GM12891 (cell line): ENCODE measurements at regions not wholly inside any gene's neighbourhood (a gene's known extent, or its start where the extent isn't known, plus 50 kb on each side); places are given as distances from the start of the nearest gene placed in this dataset.
"Not testable (repeated sequence)": the region's sequence is repeated elsewhere in the genome, so short reads cannot be mapped to it uniquely, and the experiment has no call there.

Source experiments
- DNase-seq: peaks from one replicate; pipeline ENCODE4 v3.0.0; 2011; ENCODE audit warnings: low spot score; ENCODE audit not compliant: insufficient read length
- FAIRE-seq: peaks from 2 replicates; lab custom pipeline; 2011; peaks lifted over from hg19 to GRCh38; lab: Jason Lieb, UNC
- PAX5 ChIP-seq: IDR thresholded peaks from 2 replicates; pipeline ENCODE4 v1.6.1; 2011; ENCODE audit warnings: low read length, moderate library complexity, mild to moderate bottlenecking; ENCODE audit not compliant: insufficient read depth, severe bottlenecking
- POLR2A ChIP-seq: IDR thresholded peaks from 2 replicates; pipeline ENCODE4 v1.6.1; 2011; ENCODE audit warnings: low read depth, low read length, control low read depth
- POLR2AphosphoS5 ChIP-seq: IDR thresholded peaks from 2 replicates; pipeline ENCODE4 v1.6.1; 2011; ENCODE audit warnings: low read depth, low read length, control low read depth
- POU2F2 ChIP-seq: IDR thresholded peaks from 2 replicates; pipeline ENCODE4 v1.6.1; 2011; ENCODE audit warnings: low read depth, mild to moderate bottlenecking, control low read depth, low read length, moderate library complexity
- SPI1 ChIP-seq: IDR thresholded peaks from 2 replicates; pipeline ENCODE4 v1.6.1; 2011; ENCODE audit warnings: low read depth, low read length, control low read depth
- TAF1 ChIP-seq: IDR thresholded peaks from 2 replicates; pipeline ENCODE4 v1.6.1; 2011; ENCODE audit warnings: low read depth, low read length, control low read depth

DNA sequence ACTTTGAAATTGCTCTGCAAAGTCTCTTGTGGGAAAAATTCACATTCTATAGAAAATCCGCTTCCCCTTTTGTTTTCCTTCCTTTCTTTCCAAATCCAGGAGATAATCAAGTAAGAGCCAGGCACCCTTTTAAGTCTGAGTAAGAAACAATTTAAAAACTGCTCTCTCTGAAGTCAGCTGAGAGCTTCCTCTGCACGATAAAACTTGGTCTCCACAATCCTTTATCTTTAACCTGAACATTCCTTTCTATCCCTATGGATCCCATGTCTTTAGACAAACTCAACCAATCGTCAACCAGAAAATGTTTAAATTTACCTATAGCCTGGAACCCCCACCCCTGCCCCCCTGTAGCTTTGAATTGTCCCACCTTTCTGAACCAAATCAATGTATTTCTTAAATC is 1723.6 kb upstream of the AGA start:
- DNase-seq (no peak), FAIRE-seq (no peak)
- no peak for TF ChIP-seq POLR2A
- no peak for TF ChIP-seq SPI1
- no peak for TF ChIP-seq PAX5
- TF ChIP-seq POU2F2, result no peak
- no peak for TF ChIP-seq POLR2AphosphoS5
- TF ChIP-seq TAF1, result no peak

GRCh38 chr4:179170308-179170707 is 1728.1 kb upstream of the AGA start:
- not testable (repeated sequence) for DNase-seq, FAIRE-seq

DNA sequence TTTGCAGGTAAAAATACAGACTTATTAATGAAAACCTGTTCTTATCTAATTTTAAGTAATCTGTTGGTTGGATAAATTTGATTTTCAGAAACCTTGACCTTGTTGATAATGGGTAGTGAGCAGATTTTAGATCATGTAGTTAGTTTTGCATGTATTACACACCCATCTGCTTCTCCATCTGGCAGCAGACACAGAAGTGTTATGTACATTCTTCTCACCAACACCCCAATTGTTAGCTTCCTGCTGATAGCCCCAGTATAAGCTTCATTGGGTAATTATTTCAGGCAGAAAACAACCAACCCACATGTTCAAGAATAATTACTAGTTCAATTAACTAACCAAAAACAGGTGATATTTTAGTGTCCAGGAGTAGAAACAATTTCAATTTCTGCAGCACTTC is 1740.5 kb upstream of the AGA start:
- FAIRE-seq (no peak), DNase-seq (no peak)
- TF ChIP-seq PAX5, result no peak
- no peak for TF ChIP-seq SPI1
- TF ChIP-seq POU2F2, result no peak
- TF ChIP-seq TAF1, result no peak
- no peak for TF ChIP-seq POLR2AphosphoS5
- TF ChIP-seq POLR2A, result no peak

- FAIRE-seq (no peak), DNase-seq (no peak)
- TF ChIP-seq PAX5 (no peak), TAF1 (no peak), POU2F2 (no peak), POLR2AphosphoS5 (no peak), SPI1 (no peak)
These were observed 1753.7 kb upstream of the AGA start for GRCh38 chr4:179195887-179196286.

DNA sequence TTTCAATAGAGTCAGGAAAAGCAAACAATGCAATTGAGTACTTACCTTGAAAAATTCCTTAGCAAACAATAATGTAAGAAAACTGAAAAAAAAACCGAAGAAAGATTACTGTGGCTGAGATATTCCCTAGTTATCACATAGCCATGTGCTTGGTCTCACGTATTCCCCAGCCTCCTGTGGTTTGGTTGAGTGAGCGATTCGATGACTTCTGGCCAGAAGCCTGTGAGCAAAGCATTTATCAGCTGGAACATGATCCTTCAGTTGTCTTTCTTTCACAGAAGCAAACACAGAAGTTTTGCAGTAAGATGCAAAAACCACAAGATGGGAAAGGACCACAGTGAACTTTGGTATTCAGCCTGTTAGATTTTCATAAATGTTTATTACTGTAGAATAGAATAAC is 1754.3 kb upstream of the AGA start:
- no peak for TF ChIP-seq PAX5
- TF ChIP-seq TAF1, result no peak
- TF ChIP-seq POLR2A, result no peak
- no peak for TF ChIP-seq POU2F2
- no peak for FAIRE-seq
- DNase-seq, result no peak

- no peak for DNase-seq
- FAIRE-seq, result no peak
- TF ChIP-seq POLR2A (no peak), POLR2AphosphoS5 (no peak), TAF1 (no peak), PAX5 (no peak), POU2F2 (no peak), SPI1 (no peak)
These were observed 1758.4 kb upstream of the AGA start for GRCh38 chr4:179200681-179201080.

- TF ChIP-seq PAX5, result no peak
- no peak for TF ChIP-seq POU2F2
- TF ChIP-seq POLR2AphosphoS5, result no peak
- TF ChIP-seq SPI1, result no peak
- TF ChIP-seq POLR2A, result no peak
- TF ChIP-seq TAF1, result no peak
- FAIRE-seq (no peak), DNase-seq (no peak)
These were observed 1783.4 kb upstream of the AGA start for GRCh38 chr4:179225594-179225993.

GRCh38 chr4:179248821-179249220 is 1806.6 kb upstream of the AGA start:
- DNase-seq (no peak), FAIRE-seq (no peak)
- TF ChIP-seq SPI1, result no peak
- no peak for TF ChIP-seq TAF1
- no peak for TF ChIP-seq POLR2A
- no peak for TF ChIP-seq PAX5
- no peak for TF ChIP-seq POLR2AphosphoS5
- TF ChIP-seq POU2F2, result no peak

DNA sequence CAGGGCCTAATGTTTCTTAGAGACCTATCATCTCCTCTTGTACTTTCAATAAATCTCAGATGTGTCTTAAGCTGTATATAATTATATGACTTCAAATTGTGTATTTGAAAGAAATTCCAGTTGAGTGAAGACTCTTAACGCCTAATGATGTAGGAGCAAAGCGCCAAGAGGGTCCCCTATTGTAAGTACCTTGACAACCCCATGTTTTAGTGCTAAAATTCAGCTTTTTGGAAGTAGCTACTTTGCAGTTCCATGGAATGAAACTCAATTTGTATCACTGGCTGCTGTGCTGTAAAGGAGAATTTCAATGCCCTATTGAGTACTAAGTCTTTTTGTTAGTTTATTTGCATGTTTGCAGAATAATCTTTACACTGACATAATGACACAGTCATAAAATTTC is 1826.6 kb upstream of the AGA start:
- TF ChIP-seq TAF1 (no peak), PAX5 (no peak), POU2F2 (no peak), POLR2AphosphoS5 (no peak), SPI1 (no peak), POLR2A (no peak)
- FAIRE-seq (no peak), DNase-seq (no peak)

DNA sequence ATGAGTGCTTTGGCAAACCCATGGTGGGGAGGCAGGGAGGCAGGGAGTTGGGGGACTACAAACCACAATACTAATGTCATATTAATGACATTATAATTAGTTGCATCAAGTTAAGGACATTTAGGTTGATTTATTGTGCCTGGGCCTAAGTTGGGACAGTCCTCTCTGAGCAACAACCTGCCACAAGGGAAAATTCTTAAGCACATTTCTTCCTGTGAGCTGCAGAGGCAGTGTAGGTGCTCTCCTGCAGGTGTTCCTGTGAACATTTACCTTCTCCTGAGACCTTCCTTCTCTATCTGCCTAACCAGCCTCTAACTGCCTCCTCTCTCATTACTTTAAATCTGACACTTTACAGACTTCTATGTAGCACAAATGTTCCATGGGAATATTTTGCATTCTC is 1830.0 kb upstream of the AGA start:
- no peak for FAIRE-seq
- no peak for TF ChIP-seq POU2F2
- TF ChIP-seq POLR2A, result no peak
- DNase-seq, result no peak

DNA sequence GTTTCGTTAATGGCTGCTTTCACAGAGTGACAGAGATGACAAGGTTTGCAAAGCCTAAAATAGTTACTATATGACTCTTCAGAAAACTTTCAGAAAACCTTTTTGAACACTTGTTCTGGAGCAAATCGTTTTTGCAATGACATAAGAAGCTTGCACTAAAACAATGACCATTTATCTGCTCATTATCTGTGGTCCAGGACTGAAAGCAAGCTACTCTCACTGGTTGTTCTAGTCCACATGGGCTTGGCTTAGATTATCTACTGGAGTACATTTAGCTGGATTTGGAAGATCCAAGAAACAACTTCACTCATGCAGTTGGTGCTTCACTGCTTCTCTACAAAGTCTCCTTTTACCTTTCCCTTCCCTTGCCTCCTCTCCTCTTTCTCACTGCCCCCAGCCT is 1836.4 kb upstream of the AGA start:
- DNase-seq (no peak), FAIRE-seq (no peak)
- no peak for TF ChIP-seq POLR2AphosphoS5
- TF ChIP-seq PAX5, result no peak
- no peak for TF ChIP-seq TAF1
- no peak for TF ChIP-seq POLR2A
- no peak for TF ChIP-seq SPI1
- no peak for TF ChIP-seq POU2F2
